GF-D8 (cell line): ENCODE measurements at regions not wholly inside any gene's neighbourhood (a gene's known extent, or its start where the extent isn't known, plus 50 kb on each side); places are given as distances from the start of the nearest gene placed in this dataset.
"Not testable (repeated sequence)": the region's sequence is repeated elsewhere in the genome, so short reads cannot be mapped to it uniquely, and the experiment has no call there.

Experiments used
- DNase-seq: peaks from one replicate; lab custom pipeline; 2025; lab: John Stamatoyannopoulos, UW

DNA sequence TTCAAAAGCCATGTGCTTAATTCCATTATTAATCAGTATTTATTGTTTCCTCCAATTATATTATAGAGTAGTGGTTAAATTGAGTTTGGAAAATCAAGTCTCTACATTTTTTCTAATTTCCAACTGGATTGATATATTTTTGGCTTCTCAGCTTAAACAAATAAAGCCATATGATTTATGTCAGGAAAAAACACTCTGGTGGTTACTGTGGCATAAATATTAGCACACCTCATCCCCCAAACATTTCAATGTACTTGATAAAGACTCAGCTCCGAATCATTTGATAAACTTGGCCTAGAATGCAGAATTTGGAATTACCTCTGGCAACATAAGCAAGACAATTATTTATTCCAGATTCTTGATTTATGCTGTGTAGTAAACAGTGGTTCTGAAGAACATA lies 2313.8 kb downstream of the ARAP2 start:
- no peak for DNase-seq

DNA sequence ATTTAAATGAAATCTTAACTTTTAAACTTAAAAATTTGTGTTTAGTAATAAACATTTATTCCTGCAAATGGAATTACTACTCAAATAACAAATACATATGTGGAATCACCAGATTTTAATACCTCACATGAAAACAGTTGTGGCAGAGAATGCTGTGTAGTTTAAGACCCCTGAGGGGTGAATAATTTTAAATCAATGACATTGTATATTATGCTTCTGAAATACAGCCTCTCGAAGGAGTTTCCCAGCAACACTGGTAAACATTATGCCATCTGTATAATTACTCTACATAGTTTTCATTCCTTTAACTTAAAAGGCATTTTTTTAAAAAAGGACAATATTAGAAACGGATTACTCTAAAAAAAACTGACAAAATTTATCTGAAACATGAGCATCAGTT lies 2313.3 kb downstream of the ARAP2 start:
- DNase-seq: no peak

DNA sequence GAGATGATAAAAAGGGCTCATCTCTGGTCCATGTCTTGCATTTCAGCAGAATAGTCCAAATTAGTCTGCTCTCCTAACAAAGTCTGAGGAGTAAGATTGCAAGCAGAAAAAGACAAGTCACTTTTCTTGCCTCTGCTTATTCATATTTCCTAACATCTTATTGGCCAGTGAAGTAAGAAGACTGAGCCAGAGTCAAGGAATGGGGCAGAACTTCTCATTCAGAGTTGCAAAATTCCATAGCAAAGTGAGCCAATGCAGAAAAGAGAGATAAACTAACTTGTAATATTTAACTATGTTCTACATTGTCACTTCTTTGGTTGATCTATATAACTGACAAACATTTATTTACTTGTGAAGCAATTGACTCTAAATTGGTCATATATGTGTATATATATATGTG lies 2304.0 kb downstream of the ARAP2 start:
- DNase-seq: no peak

DNA sequence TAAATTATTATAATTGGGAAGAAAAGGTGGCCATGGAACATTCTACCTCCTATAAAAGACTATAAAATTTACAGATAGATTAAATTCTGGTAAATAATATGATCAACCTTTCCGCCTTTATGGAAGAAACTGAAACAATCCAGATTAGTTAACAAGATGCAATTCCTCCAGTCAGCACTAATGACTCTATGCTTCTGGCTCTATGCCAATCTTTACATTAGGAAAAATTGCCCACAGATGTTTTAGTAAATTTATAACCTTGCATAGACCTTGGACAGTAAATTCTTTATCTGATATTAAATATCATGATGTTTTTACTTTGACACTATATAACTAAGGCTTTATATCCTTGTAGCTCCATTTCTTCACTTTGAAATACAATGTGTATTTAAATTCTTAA lies 2302.5 kb downstream of the ARAP2 start:
- DNase-seq: no peak

DNA sequence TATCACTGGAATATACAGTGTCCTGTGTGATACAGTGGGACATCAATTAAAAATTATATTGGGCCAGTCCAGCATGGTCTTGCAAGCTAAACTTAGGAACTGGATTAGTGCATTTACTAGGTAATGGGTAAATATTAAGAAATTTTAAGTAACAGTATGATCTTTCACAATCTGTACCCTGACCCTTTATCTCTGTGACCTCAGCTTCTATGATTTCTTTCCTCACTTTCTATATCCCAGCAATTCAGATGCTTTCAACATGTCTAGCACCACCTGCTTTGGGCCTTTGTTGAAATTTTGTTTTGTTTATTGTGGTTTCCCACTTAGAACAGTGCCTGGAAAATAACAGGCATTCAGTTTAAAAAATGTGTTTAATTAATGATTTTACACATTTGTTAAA lies 2295.4 kb downstream of the ARAP2 start:
- DNase-seq: no peak

DNA sequence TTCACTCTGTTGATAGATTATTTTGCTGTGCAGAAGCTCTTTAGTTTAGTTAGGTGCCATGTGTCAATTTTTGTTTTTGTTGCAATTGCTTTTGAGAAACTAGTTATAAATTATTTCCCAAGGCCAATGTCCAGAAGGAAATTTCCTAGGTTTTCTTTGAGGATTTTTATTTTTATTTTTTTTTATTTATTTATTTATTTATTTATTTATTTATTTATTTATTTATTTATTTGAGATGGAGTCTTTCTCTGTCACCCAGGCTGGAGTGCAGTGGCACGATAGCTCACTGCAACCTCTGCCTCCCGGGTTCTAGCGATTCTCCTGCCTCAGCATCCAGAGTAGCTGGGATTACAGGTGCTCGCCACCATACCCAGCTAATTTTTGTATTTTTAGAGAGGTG lies 2290.5 kb downstream of the ARAP2 start:
- DNase-seq: not testable (repeated sequence)

DNA sequence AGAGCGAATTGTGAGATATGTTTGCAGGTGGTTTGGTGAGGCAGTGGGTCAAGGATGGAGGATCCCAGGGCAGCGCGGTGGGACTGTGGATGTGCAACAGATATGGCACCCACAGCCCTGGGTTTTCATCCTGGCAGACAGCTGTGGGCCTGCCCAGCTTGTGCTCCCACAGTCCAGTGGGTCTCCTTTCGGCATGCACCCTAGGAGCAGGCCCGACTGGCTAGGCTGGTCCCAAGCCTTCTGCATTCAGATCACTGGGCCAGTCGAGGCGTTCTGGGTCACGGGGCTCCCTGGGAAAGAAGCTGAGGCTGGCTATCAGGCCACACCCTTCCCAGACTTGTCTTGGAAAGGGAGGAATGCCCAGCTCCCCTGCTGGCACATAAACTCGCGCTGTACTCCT lies 2289.6 kb downstream of the ARAP2 start:
- DNase-seq: no peak

DNA sequence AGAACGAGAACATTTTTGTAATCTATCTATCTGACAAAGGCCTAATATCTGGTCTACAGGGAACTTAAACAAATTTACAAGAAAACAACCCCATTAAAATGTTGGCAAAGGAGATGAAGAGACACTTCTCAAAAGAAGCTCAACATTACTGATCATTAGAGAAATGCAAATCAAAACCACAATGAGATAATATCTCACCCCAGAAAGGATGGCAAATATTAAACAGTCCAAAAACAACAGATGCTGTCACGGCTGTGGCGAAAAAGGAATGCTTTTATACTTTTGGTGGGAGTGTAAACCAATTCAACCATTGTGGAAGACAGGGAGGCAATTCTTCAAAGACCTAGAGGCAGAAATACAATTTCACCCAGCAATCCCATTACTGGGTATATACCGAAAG lies 2284.8 kb downstream of the ARAP2 start:
- DNase-seq: no peak

DNA sequence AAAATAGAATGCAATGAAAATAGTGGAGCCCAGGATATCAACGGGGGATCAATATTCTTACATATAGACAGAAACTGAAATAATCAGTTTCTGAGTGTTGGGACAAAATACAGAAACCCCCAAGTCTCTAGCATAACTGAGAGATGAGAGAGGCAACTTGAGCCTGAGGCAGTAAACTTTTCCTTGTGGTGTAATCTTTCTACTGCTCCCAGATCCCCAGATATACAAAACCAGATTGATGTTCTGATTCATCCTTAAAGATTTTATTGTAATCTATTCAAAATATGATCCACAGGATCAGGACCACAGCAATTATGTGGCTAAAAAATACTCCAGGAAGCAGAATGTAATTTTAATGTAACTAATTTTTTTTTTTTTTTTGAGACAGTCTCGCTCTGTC lies 2282.6 kb downstream of the ARAP2 start:
- DNase-seq: no peak

DNA sequence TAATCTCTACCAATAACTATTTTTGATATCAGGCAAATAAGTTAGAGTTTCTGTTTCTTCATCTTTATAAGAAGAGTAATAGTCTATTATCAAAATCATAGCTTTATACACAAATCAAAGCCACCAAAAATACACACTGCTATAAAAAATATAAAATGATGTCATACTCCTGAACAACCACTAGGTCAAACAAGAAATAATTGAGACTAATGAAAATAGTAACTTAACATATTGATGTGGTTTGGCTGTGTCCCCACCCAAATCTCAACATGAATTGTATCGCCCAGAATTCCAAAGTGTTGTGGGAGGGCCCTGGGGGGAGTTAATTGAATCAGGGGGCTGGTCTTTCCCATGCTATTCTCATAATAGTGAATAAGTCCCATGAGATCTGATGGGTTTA lies 2277.5 kb downstream of the ARAP2 start:
- DNase-seq: no peak

DNA sequence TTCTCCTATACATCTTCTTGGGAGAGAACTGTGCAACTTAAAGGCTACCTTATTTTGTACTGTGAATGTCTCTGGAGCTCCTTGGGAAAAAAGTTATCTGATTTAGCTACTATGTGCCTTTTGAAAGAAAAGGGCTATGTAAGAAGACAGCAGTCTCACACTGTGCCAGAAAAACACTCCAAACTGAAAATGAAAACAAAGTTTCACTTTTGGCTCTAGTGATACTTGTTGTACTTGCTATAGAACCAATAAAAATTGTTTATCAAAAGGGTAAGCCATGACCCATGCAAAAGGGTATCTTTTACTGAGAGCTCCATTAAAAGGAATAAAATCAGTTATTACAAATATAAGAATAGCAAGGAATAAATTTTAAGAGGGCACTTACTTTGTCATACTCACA lies 2270.0 kb downstream of the ARAP2 start:
- no peak for DNase-seq

DNA sequence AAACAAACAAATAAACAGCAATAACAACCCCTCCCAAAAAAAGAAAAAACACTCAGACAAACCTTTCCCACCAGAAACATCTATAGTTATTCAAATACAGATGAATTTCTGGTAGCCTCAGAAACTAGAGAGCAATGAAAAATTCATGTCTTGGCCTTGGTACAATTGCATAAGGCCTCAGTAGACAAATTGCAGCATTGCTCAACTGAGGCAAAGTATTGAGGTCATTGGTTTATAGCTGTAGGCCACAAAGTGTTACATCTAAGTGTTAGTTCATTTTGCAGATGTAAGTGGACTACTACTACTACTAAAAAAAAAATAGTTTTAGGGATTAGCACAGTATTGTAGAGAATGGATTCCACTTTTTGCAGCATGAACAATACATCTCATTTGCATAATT lies 2268.3 kb downstream of the ARAP2 start:
- no peak for DNase-seq

DNA sequence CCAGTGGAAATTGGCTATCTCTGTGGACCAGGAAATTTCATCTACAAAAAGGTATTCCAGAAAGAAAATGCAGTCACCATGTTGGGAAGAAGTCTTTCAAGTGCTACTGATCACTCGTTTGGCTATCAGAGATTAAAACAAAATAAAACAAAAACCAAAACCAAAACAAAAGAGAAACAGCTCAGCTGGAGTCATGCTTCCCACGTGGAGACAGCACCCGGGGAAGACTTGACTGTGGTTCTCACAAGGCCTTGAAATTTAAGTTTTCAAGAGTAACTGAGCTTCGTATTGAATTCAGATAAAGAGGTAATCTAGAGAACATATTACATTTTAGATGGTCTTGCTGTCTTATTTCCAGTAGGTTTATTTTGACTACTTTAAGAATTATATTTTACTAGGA lies 2264.5 kb downstream of the ARAP2 start:
- DNase-seq: not testable (repeated sequence)

DNA sequence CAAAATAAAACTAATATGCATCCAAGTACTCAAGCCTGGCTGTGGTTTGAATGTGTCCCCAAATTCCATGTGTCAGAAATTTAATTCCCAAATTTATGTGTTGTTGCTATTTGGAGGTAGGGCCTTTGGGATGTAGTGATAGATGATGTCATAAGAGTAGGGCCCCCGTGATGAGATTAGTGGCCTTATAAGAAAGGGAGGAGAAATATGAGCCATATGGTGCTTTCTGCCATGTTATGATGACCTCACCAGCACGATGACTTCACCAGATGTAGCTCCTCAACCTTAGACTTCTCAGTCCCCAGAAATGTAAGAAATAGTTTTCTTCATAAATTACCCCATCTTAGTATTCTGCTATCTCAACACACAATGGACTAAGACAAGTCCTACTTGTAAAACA lies 2264.0 kb downstream of the ARAP2 start:
- DNase-seq: no peak

DNA sequence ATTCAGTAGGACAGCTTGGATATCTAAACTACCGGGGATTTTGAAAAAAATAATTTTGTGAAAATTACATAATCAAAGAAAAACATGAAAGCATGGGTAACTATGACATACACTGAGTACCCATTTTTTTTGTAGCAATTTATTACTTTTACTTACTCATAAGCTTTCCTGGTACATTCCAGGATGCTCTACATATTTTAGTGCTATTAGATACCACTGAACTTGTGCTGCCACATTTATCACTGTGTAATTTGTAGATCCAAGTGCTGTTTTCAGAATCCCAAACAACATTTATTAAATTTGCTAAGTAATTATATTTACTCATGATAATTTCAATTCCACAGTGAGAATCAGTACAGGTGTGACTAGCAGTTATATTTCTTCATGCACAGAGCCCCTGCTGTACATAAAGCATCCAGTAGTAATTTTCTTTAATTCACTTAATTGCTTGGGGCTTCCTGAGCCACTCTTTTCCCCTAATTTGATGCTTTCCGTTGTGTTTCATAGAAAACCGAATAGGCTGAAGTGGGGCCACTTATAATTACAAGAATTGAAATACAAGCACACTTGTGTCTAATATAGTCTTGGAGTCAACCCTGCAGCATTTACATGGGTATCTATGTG lies 2254.4 kb downstream of the ARAP2 start:
- no peak for DNase-seq

DNA sequence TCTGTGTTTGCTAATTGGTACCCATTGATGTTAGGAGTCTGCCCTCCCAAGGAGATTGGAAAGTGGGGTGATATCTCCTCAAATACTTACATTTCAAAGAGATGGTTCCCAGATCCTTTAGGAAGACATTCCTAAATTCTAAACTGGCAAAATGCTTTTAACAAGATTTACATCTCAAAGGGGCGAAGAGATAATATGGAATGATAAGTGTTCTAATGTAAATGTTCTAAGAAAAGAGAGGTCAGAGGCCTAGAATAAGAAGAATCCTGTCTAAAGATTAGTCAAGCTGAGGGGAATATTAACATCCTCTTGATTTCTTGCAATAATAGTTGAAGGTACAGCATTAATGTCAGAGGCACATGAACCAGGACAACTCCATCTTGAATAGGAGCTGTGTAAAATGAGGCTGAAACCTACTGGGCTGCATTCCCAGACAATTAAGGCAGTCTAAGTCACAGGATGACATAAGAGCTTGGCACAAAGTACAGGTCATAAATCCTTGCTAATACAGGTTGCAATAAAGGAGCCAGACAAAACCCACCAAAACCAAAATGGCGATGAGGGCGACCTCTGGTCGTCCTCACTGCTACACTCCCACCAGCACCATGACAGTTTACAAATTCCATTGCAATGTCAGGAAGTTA lies 2248.1 kb downstream of the ARAP2 start:
- DNase-seq: no peak

DNA sequence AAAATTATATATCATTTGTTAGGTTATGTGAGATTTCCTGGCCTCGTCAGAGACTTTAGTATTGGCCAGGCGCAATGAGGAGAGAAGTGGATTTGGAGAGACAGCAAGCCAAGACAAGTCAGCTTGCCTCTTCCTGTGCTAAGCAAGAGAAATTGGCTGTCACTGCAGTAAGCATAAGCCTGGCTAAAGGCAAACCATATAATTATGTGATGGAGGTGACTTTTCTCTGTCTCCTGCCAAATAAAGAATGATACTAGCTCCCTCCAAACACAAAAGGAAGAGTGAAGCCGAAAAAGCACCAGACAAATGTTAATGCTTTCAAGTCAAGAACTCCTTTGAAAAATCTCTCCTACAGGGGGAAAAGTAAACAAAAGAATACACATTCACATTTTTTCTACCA lies 2246.0 kb downstream of the ARAP2 start:
- no peak for DNase-seq

DNA sequence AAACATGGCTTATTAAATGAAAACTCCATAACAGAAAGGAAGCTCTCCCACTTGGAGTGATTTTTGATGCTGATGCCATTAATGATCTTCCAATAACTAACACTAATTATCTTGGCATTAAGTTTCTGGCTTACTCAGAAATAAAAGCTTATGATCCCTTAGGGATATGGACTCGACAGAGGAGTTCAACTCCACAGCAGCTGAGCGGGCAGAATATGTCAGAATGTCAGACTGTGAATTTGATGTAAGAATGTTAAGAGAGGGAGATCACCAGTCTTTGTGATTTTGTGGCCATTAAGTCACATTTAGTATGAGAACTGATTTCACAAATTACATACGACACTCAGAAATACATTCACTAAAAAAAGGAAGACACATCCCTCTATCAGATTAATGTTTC lies 2244.0 kb downstream of the ARAP2 start:
- no peak for DNase-seq

DNA sequence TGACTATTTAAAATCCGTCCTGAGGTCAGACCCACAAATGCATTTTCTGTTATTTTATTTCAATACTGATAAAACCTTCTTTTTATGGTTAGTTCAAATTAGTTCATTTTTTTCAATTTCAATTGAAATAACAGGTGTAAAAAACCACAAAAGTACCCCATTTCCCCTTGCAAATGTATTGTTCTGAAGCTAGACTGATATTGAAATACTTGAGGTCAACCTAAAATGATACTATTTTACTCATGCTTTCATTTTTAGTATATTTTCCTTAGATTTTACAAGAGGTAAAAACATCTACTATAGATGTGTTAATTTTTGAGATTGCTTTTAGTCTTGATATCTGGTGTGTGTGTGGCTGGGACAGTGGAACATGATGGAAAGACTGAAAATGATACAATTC lies 2237.8 kb downstream of the ARAP2 start:
- DNase-seq: not testable (repeated sequence)

DNA sequence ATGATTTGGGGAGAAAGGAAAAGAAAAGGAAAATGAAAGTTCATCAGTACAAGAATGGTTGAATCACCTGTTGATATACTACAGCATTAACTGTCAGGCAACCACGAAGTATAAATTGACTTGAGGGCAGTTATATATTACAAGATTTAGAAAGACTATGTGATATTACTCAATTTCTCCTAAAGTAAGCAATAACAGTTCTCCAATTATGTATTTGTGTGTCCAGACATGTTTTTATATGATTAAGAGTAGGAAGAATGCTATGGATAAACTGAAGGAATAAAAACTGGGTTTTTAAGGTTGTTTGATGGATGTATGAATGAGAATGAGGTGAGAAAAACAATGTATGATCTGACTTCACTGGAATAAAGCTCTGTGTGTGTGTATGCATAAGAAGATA lies 2234.4 kb downstream of the ARAP2 start:
- DNase-seq: no peak

DNA sequence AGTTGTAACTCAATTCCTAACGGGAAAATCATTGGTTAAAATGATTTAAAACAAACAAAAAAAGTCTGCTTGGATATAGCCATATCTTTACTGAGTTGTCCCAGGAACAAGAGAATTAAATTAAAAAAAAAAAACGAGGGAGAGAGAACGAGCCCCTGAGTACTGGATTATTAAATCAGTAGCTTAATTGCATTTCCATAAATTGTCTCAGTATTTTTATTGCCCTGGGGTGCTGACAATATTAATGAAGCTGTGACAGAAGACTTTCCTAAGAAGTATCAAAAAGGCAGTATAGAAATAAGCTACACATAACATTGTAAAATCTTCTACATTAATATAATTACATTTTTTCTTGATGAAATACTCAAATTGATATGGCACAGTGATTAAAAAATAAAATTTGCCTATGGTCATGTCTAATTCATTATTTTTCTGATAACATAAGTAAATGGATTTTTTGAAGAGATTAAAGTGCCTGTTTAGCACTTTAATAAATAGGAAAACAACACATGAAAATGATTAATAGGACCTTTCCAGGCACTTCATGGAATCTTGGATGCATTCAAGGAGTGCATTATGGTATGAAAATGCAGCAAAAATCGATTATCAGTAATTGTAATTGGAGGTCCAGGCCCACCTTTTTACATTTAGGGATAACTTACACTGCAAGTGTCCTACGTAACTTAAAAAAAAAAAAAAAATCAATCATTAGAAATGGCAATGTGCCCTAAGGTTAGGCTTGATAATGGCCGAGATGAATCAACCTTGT lies 2233.4 kb downstream of the ARAP2 start:
- no peak for DNase-seq

DNA sequence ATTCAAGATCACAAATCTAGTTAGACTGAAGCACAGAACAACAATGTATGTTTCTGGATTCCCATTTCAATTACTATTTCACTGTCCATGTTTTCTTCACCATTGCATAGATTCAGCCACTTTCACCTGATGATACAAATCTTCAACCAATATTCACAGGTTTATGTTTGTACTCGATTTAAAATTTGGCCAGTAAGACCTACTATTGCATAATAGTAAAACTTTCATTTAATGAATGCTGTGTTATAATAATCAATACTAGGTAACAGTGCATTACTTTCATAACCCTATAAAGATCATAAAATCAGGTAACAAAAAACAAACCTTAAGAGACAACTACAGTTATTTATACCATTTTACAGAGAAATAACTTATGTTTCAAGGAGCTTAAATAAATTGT lies 2209.1 kb downstream of the ARAP2 start:
- no peak for DNase-seq

DNA sequence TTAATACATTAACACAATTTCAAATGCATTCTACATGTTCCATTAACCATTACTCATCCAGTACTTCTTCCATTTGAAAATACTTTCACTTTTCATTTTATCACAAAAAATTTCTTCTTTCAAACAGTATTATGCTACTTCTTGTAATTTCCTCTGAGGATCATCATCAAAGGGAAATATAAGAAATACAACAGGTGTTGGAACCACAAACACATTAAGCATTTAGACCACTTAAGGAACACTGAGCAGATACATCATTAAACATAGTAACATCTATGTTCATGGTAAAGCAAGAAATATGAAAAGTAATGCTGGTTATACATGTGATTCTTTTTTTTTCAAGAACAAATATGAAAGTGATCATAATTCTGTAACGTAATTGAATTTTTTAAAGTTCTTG lies 2207.0 kb downstream of the ARAP2 start:
- no peak for DNase-seq

DNA sequence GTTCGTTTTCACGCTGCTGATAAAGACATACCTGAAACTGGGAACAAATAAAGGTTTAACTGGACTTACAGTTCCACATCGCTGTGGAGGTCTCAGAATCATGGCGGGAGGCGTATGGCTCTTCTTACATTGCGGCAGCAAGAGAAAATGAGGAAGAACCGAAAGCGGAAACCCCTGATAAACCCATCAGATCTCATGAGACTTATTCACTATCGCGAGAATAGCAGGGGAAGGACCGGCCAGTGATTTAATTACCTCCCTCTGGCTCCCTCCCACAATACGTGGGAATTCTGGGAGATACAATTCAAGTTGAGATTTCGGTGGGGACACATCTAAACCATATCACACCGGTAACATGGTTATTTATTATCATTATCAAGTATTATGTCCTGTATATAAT lies 2204.5 kb downstream of the ARAP2 start:
- DNase-seq: no peak
